ENCODE measurements at regions not wholly inside any gene's neighbourhood (a gene's known extent, or its start where the extent isn't known, plus 50 kb on each side); places are given as distances from the start of the nearest gene placed in this dataset.

- TF ChIP-seq CTCF (IDR thresholded peaks at IDR 0.05; ENCODE audit: low read depth, low read length) (no peak), EZH2phosphoT487 (IDR thresholded peaks at IDR 0.05; ENCODE audit: low read depth) (no peak)
Observed at GRCh38 chr11:42255906-42256305, 796.5 kb upstream of the LRRC4C start.

Data from OCI-LY3 (cell line).